Neural cell (in vitro differentiated cells): ENCODE measurements at regions not wholly inside any gene's neighbourhood (a gene's known extent, or its start where the extent isn't known, plus 50 kb on each side); places are given as distances from the start of the nearest gene placed in this dataset.

Experiments used
- H2AFZ ChIP-seq: fragments of 200-600, 300-800 bp; sonication (generic), shearing (Covaris generic); 2 replicates; pipeline ENCODE4 v1.6.0; 2014; ENCODE audit warnings: low read depth, mild to moderate bottlenecking, antibody characterized with exemption, low read length, moderate library complexity
- H3F3A ChIP-seq: fragments of 200-600 bp; shearing (Covaris generic); 2 replicates; pipeline ENCODE4 v1.6.1; 2016; ENCODE audit warnings: mild to moderate bottlenecking, moderate library complexity, mixed read lengths, antibody characterized with exemption, low read length; ENCODE audit not compliant: insufficient read depth, poor library complexity, severe bottlenecking
- H3K27ac ChIP-seq: fragments of 200-600, 300-800 bp; sonication (generic), shearing (Covaris generic); 2 replicates; pipeline ENCODE4 v1.5.1; 2014; ENCODE audit warnings: mild to moderate bottlenecking, low read length, moderate library complexity
- H3K27me3 ChIP-seq: fragments of 300-800, 200-600 bp; sonication (generic), shearing (Covaris generic); 2 replicates; pipeline ENCODE4 v1.6.0; 2014; ENCODE audit warnings: mild to moderate bottlenecking, low read depth, low read length, moderate library complexity; ENCODE audit not compliant: insufficient read depth
- H3K36me3 ChIP-seq: fragments of 300-800, 200-600 bp; sonication (generic), shearing (Covaris generic); 2 replicates; pipeline ENCODE4 v1.5.1; 2014; ENCODE audit warnings: mild to moderate bottlenecking, antibody characterized with exemption, low read length, moderate library complexity; ENCODE audit not compliant: insufficient read depth
- H3K4me2 ChIP-seq: fragments of 300-800, 200-600 bp; sonication (generic), shearing (Covaris generic); 2 replicates; pipeline ENCODE4 v1.6.0; 2014; ENCODE audit warnings: mild to moderate bottlenecking, low read length
- H3K4me3 ChIP-seq: fragments of 300-800, 200-600 bp; sonication (generic), shearing (Covaris generic); 2 replicates; pipeline ENCODE4 v1.5.1; 2014; ENCODE audit warnings: mild to moderate bottlenecking, low read length, moderate library complexity
- H3K79me2 ChIP-seq: fragments of 200-600 bp; shearing (Covaris generic); replicated peaks from 2 replicates; pipeline ENCODE4 v1.6.0; 2014; ENCODE audit warnings: mild to moderate bottlenecking, low read length, moderate library complexity; ENCODE audit not compliant: insufficient read depth
- H3K9ac ChIP-seq: fragments of 300-800, 200-600 bp; sonication (generic), shearing (Covaris generic); 2 replicates; pipeline ENCODE4 v1.6.1; 2016; ENCODE audit warnings: mild to moderate bottlenecking, low read length, mixed read lengths
- H3K9me2 ChIP-seq: fragments of 200-600 bp; shearing (Covaris generic); 2 replicates; pipeline ENCODE4 v1.6.1; 2016; ENCODE audit warnings: mild to moderate bottlenecking, low read length, mixed read lengths; ENCODE audit not compliant: insufficient read depth
- H3K9me3 ChIP-seq: fragments of 200-600, 300-800 bp; sonication (generic), shearing (Covaris generic); 2 replicates; pipeline ENCODE4 v1.6.1; 2016; ENCODE audit warnings: mild to moderate bottlenecking, mixed run types, low read length, moderate library complexity, mixed read lengths
- H4K20me1 ChIP-seq: fragments of 200-600 bp; shearing (Covaris generic); 2 replicates; pipeline ENCODE4 v1.6.1; 2016; ENCODE audit warnings: mild to moderate bottlenecking, mixed run types; ENCODE audit not compliant: insufficient read depth
- EZH2 ChIP-seq: fragments of 200-600, 300-800 bp; shearing (Covaris generic), sonication (generic); IDR thresholded peaks from 2 replicates; pipeline ENCODE4 v1.6.1; 2014; ENCODE audit warnings: antibody characterized with exemption, low read length, borderline replicate concordance, mild to moderate bottlenecking; ENCODE audit not compliant: insufficient read depth, poor library complexity, severe bottlenecking
- MXI1 ChIP-seq: fragments of 450-650 bp; conservative IDR thresholded peaks from 2 replicates; pipeline ENCODE4 v1.6.1; 2014; ENCODE audit warnings: antibody characterized with exemption, mild to moderate bottlenecking; ENCODE audit not compliant: poor library complexity, severe bottlenecking
- POLR2AphosphoS5 ChIP-seq: IDR thresholded peaks from 2 replicates; pipeline ENCODE4 v1.6.1; 2012
- RAD21 ChIP-seq: fragments of 450-650 bp; conservative IDR thresholded peaks from 2 replicates; pipeline ENCODE4 v1.6.1; 2014; ENCODE audit warnings: antibody characterized with exemption, mild to moderate bottlenecking, moderate library complexity
- TF ChIP-seq, protein P1 (sequence below): fragments of 450-650 bp; IDR thresholded peaks from 2 replicates; pipeline ENCODE4 v1.5.1; 2014; ENCODE audit warnings: antibody characterized with exemption, mild to moderate bottlenecking, moderate library complexity; ENCODE audit not compliant: poor library complexity, severe bottlenecking

DNA sequence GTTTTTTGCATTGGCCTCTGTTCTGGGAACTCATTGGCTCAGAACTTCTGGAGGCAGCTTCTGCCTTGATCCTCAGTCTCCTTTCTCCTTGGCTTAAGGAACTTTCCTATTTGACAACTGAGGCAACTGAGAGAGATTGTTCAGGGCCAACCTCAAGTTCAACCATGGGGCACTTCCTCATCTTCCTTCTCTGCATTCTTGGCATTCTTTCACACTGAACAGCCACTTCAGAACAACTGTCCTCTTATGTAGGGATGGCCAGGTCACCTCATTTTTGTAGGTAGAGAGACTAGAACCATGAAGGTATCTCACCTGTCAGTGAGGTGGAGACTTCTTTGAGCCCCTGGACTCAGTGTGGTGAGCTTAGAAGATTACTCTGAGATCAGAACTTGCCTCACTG lies 63.0 kb upstream of the NRXN3 start:
- H3K79me2 ChIP-seq: no peaks in the 10 kb centered on the region
- H3K4me3 ChIP-seq: no peak overlapping the region
- no peak overlapping the region for H3K9ac ChIP-seq
- H3K36me3 ChIP-seq: no peaks in the 10 kb centered on the region
- no peaks in the 10 kb centered on the region for H3K9me3 ChIP-seq
- H3K27me3 ChIP-seq: no peaks in the 10 kb centered on the region
- H3K9me2 ChIP-seq: no peaks in the 10 kb centered on the region
- H4K20me1 ChIP-seq: no peaks in the 10 kb centered on the region
- TF ChIP-seq, protein P1, sequence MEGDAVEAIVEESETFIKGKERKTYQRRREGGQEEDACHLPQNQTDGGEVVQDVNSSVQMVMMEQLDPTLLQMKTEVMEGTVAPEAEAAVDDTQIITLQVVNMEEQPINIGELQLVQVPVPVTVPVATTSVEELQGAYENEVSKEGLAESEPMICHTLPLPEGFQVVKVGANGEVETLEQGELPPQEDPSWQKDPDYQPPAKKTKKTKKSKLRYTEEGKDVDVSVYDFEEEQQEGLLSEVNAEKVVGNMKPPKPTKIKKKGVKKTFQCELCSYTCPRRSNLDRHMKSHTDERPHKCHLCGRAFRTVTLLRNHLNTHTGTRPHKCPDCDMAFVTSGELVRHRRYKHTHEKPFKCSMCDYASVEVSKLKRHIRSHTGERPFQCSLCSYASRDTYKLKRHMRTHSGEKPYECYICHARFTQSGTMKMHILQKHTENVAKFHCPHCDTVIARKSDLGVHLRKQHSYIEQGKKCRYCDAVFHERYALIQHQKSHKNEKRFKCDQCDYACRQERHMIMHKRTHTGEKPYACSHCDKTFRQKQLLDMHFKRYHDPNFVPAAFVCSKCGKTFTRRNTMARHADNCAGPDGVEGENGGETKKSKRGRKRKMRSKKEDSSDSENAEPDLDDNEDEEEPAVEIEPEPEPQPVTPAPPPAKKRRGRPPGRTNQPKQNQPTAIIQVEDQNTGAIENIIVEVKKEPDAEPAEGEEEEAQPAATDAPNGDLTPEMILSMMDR: no peak
- TF ChIP-seq RAD21 (no peak), EZH2 (no peak), POLR2AphosphoS5 (no peak), MXI1 (no peak)
- H3K27ac ChIP-seq: no peak overlapping the region
- H3K4me2 ChIP-seq: no peak overlapping the region
- H3F3A ChIP-seq: no peaks in the 10 kb centered on the region
- no peak overlapping the region for H2AFZ ChIP-seq

DNA sequence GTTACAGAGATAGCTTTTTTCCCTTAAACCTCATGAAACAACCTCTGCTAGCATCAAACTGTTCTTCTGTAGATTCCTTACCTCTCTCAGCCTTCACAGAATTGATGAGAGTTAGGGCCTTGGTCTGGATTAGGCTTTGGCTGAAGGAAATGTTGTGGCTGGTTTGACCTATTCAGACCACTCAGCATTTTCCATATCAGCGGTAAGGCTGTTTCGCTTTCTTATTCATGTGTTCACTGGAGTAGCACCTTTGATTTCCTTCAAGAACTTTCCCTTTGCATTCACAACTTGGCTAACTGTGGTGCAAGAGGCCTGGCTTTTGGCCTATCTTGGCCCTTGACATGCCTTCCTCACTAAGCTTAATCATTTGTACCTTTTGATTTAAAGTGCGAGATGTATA lies 50.7 kb upstream of the NRXN3 start:
- Histone ChIP-seq H3K79me2 (no peaks in the 10 kb centered on the region), H3K4me3 (no peak overlapping the region), H3F3A (no peaks in the 10 kb centered on the region), H3K9ac (no peak overlapping the region), H3K9me2 (no peaks in the 10 kb centered on the region), H2AFZ (no peak overlapping the region), H3K36me3 (no peaks in the 10 kb centered on the region), H3K4me2 (no peak overlapping the region), H3K27ac (no peak overlapping the region), H3K27me3 (no peaks in the 10 kb centered on the region), H3K9me3 (no peaks in the 10 kb centered on the region), H4K20me1 (no peaks in the 10 kb centered on the region)
- no peak for TF ChIP-seq MXI1
